Smooth muscle cell (in vitro differentiated cells): ENCODE measurements at regions not wholly inside any gene's neighbourhood (a gene's known extent, or its start where the extent isn't known, plus 50 kb on each side); places are given as distances from the start of the nearest gene placed in this dataset.
"Not testable (repeated sequence)": the region's sequence is repeated elsewhere in the genome, so short reads cannot be mapped to it uniquely, and the experiment has no call there.

Experiments used
- DNase-seq: peaks from one replicate; lab custom pipeline; 2025; ENCODE audit not compliant: unreplicated experiment; lab: John Stamatoyannopoulos, UW
- H2AFZ ChIP-seq: fragments of 200-600 bp; sonication (generic); 2 replicates; pipeline ENCODE4 v1.6.0; 2016; ENCODE audit warnings: antibody characterized with exemption, low read depth, mild to moderate bottlenecking
- H3F3A ChIP-seq: fragments of 200-600 bp; sonication (generic); 2 replicates; pipeline ENCODE4 v1.6.0; 2017; ENCODE audit warnings: antibody characterized with exemption, low read depth
- H3K27ac ChIP-seq: fragments of 200-600 bp; sonication (generic); 2 replicates; pipeline ENCODE4 v1.5.1; 2016; ENCODE audit warnings: low read depth, mild to moderate bottlenecking
- H3K27me3 ChIP-seq: fragments of 200-600 bp; sonication (generic); 2 replicates; pipeline ENCODE4 v1.6.1; 2016; ENCODE audit warnings: low read depth, mild to moderate bottlenecking
- H3K36me3 ChIP-seq: fragments of 200-600 bp; sonication (generic); 2 replicates; pipeline ENCODE4 v1.5.1; 2016; ENCODE audit warnings: low read depth
- H3K4me1 ChIP-seq: fragments of 200-600 bp; sonication (generic); 2 replicates; pipeline ENCODE4 v1.5.1; 2016; ENCODE audit warnings: low read depth
- H3K4me2 ChIP-seq: fragments of 200-600 bp; sonication (generic); 2 replicates; pipeline ENCODE4 v1.6.0; 2016; ENCODE audit warnings: mild to moderate bottlenecking
- H3K4me3 ChIP-seq: fragments of 200-600 bp; sonication (generic); 2 replicates; pipeline ENCODE4 v1.5.1; 2016; ENCODE audit warnings: mild to moderate bottlenecking
- H3K79me2 ChIP-seq: fragments of 200-600 bp; sonication (generic); 2 replicates; pipeline ENCODE4 v1.6.0; 2016; ENCODE audit warnings: low read depth, mild to moderate bottlenecking
- H3K9ac ChIP-seq: fragments of 200-600 bp; sonication (generic); 2 replicates; pipeline ENCODE4 v1.6.0; 2016; ENCODE audit warnings: low read depth
- H3K9me3 ChIP-seq: fragments of 200-600 bp; sonication (generic); replicated peaks from 2 replicates; pipeline ENCODE4 v1.5.1; 2016; ENCODE audit warnings: low read depth
- H4K20me1 ChIP-seq: fragments of 200-600 bp; sonication (generic); 2 replicates; pipeline ENCODE4 v1.6.0; 2016; ENCODE audit warnings: low read depth
- WGBS: methylation state at CpG from one replicate; pipeline ENCODE4 v1.1.7; 2016; ENCODE audit warnings: low lambda C conversion rate; 5-methylcytosine and 5-hydroxymethylcytosine counted together
- TF ChIP-seq, protein P1 (sequence below): fragments of 200-600 bp; sonication (generic); IDR thresholded peaks from 2 replicates; pipeline ENCODE4 v1.5.1; 2017; ENCODE audit warnings: borderline replicate concordance, mild to moderate bottlenecking, antibody characterized with exemption; ENCODE audit not compliant: insufficient read depth, poor library complexity, severe bottlenecking

DNA sequence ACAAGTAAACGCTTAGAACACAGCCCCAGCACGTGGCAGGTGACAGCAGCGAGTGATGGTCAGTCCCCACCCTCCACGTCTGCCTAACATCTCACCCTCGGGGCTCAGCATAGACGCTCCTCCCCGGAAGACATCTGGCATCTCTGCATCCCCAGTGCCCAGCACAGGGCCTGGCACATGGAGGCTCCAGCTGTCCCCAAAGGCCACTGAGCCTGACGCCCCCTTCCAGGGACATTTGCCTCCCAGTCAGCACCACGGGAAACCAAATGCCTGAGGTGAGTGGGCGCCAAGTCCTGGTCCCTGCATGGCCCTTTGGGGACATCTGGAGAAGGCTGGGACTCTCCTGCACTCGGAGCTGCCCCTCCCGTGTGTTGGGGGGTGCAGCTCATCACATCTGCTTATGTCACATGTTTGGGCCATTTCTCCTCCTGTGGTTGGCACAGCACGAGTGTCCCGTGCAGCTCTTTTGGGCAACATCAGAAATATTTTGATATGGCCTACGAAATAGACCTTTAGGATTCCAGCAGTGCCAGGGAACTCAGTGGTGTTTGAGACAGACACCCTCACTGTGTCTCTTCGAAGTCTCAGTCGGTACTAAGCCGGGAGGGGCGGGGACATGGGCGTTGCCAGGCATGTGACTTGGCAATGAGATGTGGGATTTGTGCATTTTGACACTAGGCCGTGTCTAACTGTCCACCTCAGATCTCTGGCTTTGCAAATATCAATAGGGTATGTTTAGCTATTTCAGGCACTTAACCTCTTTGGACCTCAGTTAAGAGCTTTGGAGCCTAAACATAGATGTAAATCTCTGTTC lies 315.0 kb downstream of the PTPRU start:
- WGBS, result 91% methylated on average over 21 of the region's 21 CpGs
- no peaks in the 10 kb centered on the region for H3K4me1 ChIP-seq
- no peak overlapping the region for H3K9ac ChIP-seq
- H3K4me3 ChIP-seq, result no peak overlapping the region
- H2AFZ ChIP-seq, result no peak overlapping the region
- H4K20me1 ChIP-seq, result no peaks in the 10 kb centered on the region
- H3K36me3 ChIP-seq, result no peaks in the 10 kb centered on the region
- no peaks in the 10 kb centered on the region for H3K79me2 ChIP-seq
- no peak for DNase-seq
- no peaks in the 10 kb centered on the region for H3K27me3 ChIP-seq
- H3K9me3 ChIP-seq, result no peaks in the 10 kb centered on the region
- H3K4me2 ChIP-seq, result no peak overlapping the region
- H3K27ac ChIP-seq, result no peak overlapping the region
- TF ChIP-seq, protein P1, sequence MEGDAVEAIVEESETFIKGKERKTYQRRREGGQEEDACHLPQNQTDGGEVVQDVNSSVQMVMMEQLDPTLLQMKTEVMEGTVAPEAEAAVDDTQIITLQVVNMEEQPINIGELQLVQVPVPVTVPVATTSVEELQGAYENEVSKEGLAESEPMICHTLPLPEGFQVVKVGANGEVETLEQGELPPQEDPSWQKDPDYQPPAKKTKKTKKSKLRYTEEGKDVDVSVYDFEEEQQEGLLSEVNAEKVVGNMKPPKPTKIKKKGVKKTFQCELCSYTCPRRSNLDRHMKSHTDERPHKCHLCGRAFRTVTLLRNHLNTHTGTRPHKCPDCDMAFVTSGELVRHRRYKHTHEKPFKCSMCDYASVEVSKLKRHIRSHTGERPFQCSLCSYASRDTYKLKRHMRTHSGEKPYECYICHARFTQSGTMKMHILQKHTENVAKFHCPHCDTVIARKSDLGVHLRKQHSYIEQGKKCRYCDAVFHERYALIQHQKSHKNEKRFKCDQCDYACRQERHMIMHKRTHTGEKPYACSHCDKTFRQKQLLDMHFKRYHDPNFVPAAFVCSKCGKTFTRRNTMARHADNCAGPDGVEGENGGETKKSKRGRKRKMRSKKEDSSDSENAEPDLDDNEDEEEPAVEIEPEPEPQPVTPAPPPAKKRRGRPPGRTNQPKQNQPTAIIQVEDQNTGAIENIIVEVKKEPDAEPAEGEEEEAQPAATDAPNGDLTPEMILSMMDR, result no peak
- no peaks in the 10 kb centered on the region for H3F3A ChIP-seq

DNA sequence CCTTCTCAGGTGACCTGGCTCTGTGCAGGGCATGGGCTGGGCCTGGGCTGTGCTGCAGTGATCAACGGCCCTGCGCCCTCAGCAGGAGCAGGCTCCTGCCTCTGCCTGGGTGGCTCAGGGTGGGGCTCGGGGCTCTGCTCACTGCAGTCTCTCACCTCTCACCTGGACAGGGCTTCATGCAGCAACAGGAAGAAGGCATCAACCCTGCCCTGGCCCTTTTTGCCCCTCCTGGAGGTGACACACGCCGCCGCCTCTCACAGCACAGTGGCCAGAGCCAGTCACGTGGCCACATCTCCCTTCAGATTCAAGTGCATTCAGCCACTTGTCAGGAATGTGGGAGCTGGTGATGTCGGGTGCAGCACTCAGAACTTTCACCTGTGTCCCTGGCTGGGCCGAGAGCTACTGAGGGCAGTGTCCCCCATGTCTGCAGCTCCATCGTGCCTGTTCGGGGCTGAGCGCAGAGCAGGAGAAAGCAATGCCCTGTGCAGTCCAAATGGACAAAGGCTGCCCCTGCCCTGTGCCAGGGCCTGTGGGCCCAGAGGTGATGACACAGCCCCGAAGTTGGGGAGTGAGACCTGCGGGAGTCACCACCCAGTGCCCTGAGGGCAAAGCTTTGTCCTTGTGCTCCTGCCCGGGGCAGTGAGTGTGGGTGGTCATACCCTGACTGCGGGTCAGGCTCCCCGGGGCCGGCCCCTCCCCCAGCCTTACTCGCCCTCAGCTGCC lies 314.0 kb downstream of the PTPRU start:
- Histone ChIP-seq H4K20me1 (no peaks in the 10 kb centered on the region), H3K36me3 (no peaks in the 10 kb centered on the region), H3F3A (no peaks in the 10 kb centered on the region), H3K27ac (no peak overlapping the region), H3K4me1 (no peaks in the 10 kb centered on the region), H2AFZ (no peak overlapping the region), H3K27me3 (no peaks in the 10 kb centered on the region), H3K4me2 (no peak overlapping the region), H3K4me3 (no peak overlapping the region), H3K9ac (no peak overlapping the region), H3K9me3 (no peaks in the 10 kb centered on the region), H3K79me2 (no peaks in the 10 kb centered on the region)
- DNase-seq, result no peak
- 88% methylated on average over 18 of the region's 19 CpGs for WGBS
- TF ChIP-seq, protein P1, result no peak

DNA sequence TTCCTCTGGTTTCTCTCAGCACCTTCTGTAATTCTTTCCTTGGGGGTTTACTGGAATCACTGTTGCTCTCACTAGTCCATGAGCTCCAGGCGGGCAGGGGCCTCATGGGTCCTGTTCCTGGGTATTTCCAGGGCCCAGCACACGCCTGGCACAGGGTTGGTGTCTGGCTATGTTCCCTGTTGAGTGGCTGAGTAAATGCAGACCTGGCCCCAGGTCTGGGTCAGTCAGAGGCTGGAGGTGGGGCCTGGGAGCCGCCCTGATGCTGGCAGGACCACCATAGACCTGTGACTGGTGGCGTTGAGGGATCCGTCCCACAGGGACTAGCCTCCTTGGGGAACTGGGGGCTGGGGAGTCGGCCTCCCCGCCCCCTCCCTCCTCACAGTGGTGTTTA lies 313.4 kb downstream of the PTPRU start:
- not testable (repeated sequence) for DNase-seq, H3K4me3 ChIP-seq, H3K4me1 ChIP-seq, H3K79me2 ChIP-seq, H3K27ac ChIP-seq, H3F3A ChIP-seq, H3K9ac ChIP-seq, H4K20me1 ChIP-seq, H3K9me3 ChIP-seq, H2AFZ ChIP-seq, H3K27me3 ChIP-seq, H3K36me3 ChIP-seq, H3K4me2 ChIP-seq
- 82% methylated on average over 7 of the region's 7 CpGs for WGBS

DNA sequence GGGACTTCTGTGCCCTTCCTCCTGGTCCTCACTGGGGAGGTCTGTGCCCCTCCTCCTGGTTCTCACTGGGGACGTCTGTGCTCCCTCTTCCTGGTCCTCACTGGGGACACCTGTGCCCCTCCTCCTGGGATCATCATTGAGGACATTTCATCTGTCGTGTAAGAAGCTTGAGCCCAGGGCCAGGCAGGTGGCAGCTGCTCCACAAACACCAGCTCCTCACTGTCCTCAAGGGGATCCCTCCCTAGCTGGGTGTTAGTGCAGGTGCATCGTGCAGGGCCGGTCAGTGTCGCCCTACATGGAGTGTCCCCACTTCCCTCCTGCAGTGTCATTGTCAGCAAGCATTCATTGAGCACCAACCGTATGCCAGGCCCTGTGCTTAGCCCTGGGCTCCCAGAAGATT lies 312.7 kb downstream of the PTPRU start:
- H3K27me3 ChIP-seq, result no peaks in the 10 kb centered on the region
- no peaks in the 10 kb centered on the region for H3K79me2 ChIP-seq
- WGBS, result 86% methylated on average over 6 of the region's 6 CpGs
- DNase-seq, result no peak
- no peaks in the 10 kb centered on the region for H3K4me1 ChIP-seq
- TF ChIP-seq, protein P1, result no peak
- no peak overlapping the region for H3K9ac ChIP-seq
- H3K4me2 ChIP-seq, result no peak overlapping the region
- H3K27ac ChIP-seq, result no peak overlapping the region
- no peaks in the 10 kb centered on the region for H3F3A ChIP-seq
- H3K36me3 ChIP-seq, result no peaks in the 10 kb centered on the region
- no peak overlapping the region for H3K4me3 ChIP-seq
- no peaks in the 10 kb centered on the region for H3K9me3 ChIP-seq
- no peak overlapping the region for H2AFZ ChIP-seq
- no peaks in the 10 kb centered on the region for H4K20me1 ChIP-seq
